IPS-18a (cell line): ENCODE measurements at regions not wholly inside any gene's neighbourhood (a gene's known extent, or its start where the extent isn't known, plus 50 kb on each side); places are given as distances from the start of the nearest gene placed in this dataset.

Experiments used
- H3K27ac ChIP-seq: one replicate; pipeline ENCODE4 v1.5.1; 2013; ENCODE audit warnings: low read length
- H3K27me3 ChIP-seq: one replicate; pipeline ENCODE4 v1.6.1; 2013; ENCODE audit warnings: mild to moderate bottlenecking, low read length; ENCODE audit not compliant: control insufficient read depth, insufficient read depth
- H3K36me3 ChIP-seq: one replicate; pipeline ENCODE4 v1.6.1; 2013; ENCODE audit warnings: low read depth, low read length; ENCODE audit not compliant: control insufficient read depth
- H3K4me1 ChIP-seq: one replicate; pipeline ENCODE4 v1.6.1; 2013; ENCODE audit warnings: low read depth, low read length; ENCODE audit not compliant: control insufficient read depth
- H3K4me3 ChIP-seq: one replicate; pipeline ENCODE4 v1.5.1; 2013; ENCODE audit warnings: low read length
- H3K9ac ChIP-seq: one replicate; pipeline ENCODE4 v1.6.1; 2013; ENCODE audit warnings: mild to moderate bottlenecking, low read length, moderate library complexity
- H3K9me3 ChIP-seq: one replicate; pipeline ENCODE4 v1.6.1; 2013; ENCODE audit warnings: low read depth, low read length; ENCODE audit not compliant: control insufficient read depth

DNA sequence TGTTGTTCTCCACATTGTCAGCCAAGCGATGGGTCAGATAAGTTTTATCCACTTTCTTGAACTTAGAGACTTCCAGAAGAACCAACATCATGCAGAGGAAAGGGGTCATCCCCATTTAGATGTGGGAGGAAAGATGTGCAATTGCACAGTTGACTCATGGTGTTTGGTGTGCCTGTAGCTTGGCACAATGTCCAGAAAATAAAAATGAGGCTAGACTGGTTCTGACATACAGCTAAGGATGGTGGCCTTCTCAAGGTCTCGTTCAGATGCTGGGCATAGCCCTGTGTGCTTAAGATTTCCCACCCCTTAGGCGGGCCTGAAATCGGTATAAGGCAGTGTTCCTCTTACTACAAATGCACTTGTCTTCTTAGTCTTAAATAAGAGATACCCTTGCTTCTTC, 101.1 kb downstream of the PCDH7 start:
- no peak overlapping the region for H3K4me3 ChIP-seq
- no peak overlapping the region for H3K9ac ChIP-seq
- H3K4me1 ChIP-seq, result peaks cover 17% of the 10 kb centered on the region
- no peak overlapping the region for H3K27ac ChIP-seq
- no peaks in the 10 kb centered on the region for H3K27me3 ChIP-seq
- H3K36me3 ChIP-seq, result no peaks in the 10 kb centered on the region
- no peaks in the 10 kb centered on the region for H3K9me3 ChIP-seq

DNA sequence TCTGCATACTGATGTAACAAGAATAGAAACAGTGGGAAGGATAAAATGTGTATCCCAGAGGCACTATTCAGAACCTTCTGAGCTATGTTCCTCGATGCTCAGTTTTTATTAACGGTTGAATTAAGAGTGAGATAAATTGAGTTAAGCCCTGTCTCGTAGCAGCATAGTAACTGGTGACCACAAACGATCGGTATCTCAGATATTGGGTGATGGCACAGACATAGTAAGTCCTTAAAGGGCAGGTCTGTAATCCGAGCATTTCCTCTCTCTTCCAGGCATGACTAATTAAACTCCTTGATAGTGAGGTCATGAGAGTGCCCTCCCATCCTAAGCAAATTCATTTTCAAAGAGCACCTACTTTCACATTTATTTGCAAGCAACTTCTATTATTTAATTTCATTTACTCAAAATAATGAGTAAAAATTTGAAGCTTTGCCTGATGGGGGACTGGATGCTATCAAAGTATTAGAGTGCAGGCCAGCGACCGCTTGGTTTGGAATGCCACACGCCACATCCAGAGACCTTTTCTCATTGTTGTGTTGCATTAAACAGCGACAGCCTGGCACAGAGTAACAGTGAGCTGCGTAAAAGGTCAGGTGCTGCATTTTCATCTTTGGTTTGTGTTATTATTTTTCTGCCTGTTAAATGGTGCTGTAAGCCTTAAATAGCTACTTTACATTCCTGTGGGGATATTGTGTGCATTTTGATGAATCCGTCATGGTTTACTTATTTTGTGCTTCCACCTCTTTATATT, 101.9 kb downstream of the PCDH7 start:
- Histone ChIP-seq H3K4me1 (peaks cover 17% of the 10 kb centered on the region), H3K9me3 (no peaks in the 10 kb centered on the region), H3K27ac (no peak overlapping the region), H3K4me3 (no peak overlapping the region), H3K27me3 (no peaks in the 10 kb centered on the region), H3K9ac (no peak overlapping the region), H3K36me3 (no peaks in the 10 kb centered on the region)

DNA sequence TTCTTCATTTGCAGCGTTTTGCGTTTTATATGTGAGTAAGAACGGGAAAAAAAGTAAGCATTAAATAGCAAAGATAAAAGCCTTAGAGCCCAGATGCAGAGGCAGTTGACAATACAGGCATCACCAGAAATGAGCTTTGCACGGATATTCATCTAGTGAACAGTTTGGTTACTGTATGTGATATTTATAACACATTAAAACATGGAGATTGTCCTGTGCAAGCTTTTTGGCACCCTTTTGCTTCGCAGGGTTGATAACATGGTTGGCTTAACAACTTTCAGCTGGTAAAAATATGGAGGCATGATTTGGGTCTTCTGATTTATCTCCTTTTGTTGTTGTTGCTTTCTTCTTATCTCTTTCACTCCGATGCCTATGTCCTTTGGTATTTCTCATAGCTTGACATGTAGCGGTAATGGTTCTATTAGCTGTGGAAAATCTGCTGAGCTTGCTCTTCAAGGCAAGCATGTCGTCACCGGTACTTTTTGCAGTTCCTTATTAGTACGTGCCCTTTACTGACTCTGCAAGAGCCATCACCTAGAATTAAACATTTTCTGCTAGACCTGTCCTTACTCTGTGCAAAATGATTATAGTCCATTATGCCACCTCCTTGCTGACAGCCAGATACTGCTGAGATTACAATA, 102.9 kb downstream of the PCDH7 start:
- no peak overlapping the region for H3K27ac ChIP-seq
- no peaks in the 10 kb centered on the region for H3K9me3 ChIP-seq
- H3K9ac ChIP-seq, result no peak overlapping the region
- H3K36me3 ChIP-seq, result no peaks in the 10 kb centered on the region
- H3K4me3 ChIP-seq, result no peak overlapping the region
- peaks cover 17% of the 10 kb centered on the region for H3K4me1 ChIP-seq
- H3K27me3 ChIP-seq, result no peaks in the 10 kb centered on the region

DNA sequence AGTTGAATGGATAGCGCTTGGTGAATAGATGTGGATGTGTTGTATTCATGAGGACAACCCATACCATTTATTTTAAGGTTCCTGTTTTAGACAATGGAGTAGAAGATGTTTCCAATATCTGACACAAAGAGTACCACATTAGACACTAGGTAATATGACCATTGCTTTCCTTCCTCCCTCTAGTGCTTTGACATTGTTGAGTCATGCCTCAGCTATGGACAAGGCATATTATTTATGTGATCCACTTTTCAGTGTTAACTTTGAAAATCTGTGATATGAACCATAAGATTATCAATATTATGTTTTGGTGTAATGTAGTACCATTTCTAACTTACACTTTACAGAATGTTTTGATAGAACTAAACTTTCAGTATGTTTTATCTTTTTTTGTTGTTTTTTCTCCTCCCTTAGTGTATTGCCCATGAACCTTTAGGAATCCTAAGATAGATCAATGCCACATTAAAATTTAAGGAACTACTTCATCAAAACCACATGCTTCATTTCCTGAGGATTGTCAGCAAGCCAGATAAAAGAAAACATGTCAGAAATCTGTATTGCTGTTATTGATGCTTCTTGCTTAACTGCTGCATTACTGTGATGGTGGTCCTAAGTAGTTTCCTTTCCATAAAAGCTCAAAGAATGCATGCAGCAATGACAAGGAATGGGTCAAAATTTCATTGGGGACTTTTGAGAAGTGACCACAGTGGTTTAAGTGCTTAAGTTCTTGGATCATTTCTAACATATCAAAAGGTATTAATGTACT, 105.0 kb downstream of the PCDH7 start:
- H3K27me3 ChIP-seq, result no peaks in the 10 kb centered on the region

DNA sequence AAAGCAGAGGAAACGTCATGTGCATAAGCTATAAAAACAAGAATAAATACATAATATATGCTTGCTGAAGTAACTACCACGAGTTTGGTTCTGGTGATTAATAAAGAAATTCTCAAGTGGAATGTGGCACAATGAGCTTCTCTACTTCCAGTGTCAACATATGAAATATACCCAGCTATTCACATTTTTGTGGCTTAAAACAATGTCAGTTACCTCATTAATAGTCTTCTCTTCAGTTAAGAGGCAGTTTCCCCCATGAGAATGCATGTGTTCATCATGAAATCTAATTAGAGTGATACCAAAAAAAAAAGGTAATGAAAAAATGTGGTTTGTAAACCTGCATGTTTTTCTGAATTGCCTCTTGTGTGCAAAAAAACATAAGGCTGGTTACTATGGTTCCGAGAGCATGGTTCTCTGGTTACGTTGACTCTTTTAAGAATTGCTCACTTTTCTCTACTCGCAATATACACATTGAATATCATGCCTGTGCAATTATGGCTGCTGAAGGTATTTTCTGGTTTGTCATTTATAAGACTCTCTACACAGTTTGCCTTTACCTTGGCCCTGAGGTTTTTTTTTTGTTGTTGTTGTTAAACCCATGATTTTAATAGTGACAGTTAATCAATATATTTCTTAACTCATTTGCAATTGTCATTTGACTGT, 108.2 kb downstream of the PCDH7 start:
- Histone ChIP-seq H3K9me3 (no peaks in the 10 kb centered on the region), H3K9ac (no peak overlapping the region), H3K36me3 (no peaks in the 10 kb centered on the region), H3K27me3 (no peaks in the 10 kb centered on the region), H3K4me1 (no peaks in the 10 kb centered on the region), H3K4me3 (no peak overlapping the region), H3K27ac (no peak overlapping the region)

More for the DNA sequence above, 105.0 kb downstream of the PCDH7 start:
- Histone ChIP-seq H3K27ac (no peak overlapping the region), H3K9me3 (no peaks in the 10 kb centered on the region), H3K4me3 (no peak overlapping the region), H3K36me3 (no peaks in the 10 kb centered on the region), H3K4me1 (peaks cover 7% of the 10 kb centered on the region), H3K9ac (no peak overlapping the region)

DNA sequence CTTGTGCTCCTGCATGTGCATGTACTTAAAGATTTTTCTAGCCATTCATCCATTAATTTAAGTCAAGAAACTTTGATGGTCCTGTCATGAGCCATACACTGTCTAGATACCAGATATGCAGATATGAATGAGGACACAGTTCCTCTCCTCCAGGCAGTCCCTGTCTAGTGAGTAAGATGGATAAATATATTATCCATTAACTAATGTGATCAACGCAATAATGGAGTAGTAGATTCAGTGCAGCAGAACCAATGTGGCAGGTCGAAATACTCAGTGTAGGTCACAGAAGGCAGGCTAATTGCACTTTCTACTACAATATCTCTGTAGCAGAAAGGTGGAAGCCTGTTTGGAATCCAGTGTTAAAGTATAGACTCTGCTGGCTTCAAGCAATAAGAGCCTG, 112.5 kb downstream of the PCDH7 start:
- Histone ChIP-seq H3K27ac (no peak overlapping the region), H3K9ac (no peak overlapping the region), H3K4me1 (peaks cover 12% of the 10 kb centered on the region), H3K4me3 (no peak overlapping the region), H3K27me3 (no peaks in the 10 kb centered on the region), H3K9me3 (no peaks in the 10 kb centered on the region), H3K36me3 (no peaks in the 10 kb centered on the region)

DNA sequence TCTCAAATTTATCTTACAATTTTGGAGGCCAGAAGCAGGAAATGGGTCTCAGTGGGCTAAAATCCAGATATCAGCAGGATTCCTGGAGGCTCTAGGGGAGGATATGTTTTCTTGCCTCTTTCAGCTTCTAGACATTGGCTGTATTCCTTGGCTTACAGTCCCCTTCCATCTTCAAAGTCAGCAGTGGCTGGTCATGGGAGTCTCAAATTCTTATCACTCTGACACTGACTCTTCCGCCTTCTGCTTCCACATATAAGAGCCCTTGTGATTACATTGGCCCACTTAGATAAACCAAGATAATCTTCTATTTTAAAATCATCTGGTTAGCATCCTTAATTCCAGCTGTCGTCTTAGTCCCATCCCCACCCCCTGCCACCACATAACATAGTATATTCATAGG, 113.0 kb downstream of the PCDH7 start:
- no peak overlapping the region for H3K4me3 ChIP-seq
- no peak overlapping the region for H3K27ac ChIP-seq
- peaks cover 12% of the 10 kb centered on the region for H3K4me1 ChIP-seq
- H3K27me3 ChIP-seq, result no peaks in the 10 kb centered on the region
- H3K9ac ChIP-seq, result no peak overlapping the region
- no peaks in the 10 kb centered on the region for H3K9me3 ChIP-seq
- H3K36me3 ChIP-seq, result no peaks in the 10 kb centered on the region

DNA sequence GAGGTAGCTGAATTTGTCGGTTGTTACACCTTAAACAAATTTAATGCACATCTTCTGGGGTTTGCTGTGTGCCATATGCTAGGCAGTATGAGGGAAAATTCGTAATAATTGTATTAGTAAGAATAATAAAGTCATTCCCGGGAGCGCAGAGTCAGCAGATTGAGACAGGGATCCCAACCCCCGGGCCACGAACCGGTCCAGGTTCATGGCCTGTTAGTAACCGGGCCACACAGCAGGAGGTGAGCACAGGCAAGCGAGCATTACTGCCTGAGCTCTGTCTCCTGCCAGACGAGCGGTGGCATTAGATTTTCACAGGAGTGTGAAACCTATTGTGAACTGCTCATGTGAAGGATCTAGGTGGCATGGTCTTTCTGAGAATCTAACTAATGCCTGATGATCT, 114.9 kb downstream of the PCDH7 start:
- Histone ChIP-seq H3K27me3 (no peaks in the 10 kb centered on the region), H3K27ac (no peak overlapping the region), H3K9ac (no peak overlapping the region), H3K9me3 (no peaks in the 10 kb centered on the region), H3K4me3 (no peak overlapping the region), H3K4me1 (peaks cover 15% of the 10 kb centered on the region), H3K36me3 (no peaks in the 10 kb centered on the region)

DNA sequence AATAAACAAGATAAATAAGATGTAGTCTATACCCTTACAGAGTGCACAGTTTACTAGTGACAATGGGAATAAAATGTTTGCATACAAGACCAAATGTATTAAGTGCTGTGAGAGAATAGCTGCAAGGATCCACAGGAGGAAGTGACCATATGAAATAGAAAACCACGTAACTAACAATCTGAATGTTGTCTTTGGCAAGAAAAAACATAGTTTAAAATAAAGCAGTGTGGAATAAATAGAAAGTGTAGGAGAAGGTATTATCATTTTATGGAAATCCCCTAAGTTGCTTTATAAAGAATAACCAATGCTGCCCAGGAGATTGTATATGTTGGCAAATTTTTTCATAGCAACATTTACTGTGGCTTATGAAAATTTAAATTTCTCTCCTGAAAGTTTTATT, 116.1 kb downstream of the PCDH7 start:
- Histone ChIP-seq H3K9ac (no peak overlapping the region), H3K9me3 (no peaks in the 10 kb centered on the region), H3K4me3 (no peak overlapping the region), H3K27ac (no peak overlapping the region), H3K27me3 (no peaks in the 10 kb centered on the region), H3K4me1 (peaks cover 21% of the 10 kb centered on the region), H3K36me3 (no peaks in the 10 kb centered on the region)

DNA sequence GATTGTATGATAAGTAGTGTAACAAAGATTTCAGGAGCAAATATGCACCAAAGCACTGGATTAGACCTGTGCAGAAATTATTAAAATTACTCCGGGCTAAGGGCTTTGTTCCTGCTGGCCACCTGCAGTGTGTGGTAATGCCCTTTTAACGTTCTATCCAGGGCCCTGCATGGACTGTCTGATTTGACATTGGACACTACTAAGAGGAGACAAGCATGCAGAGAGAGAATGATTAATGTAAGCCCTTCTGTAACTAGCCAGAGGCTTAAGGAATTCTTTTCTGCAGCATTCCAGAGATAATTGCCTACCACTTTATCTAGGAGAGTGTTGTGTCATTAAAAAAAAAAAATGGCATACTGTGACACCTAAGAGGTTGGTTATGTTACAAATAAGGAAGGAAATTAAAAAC, 117.0 kb downstream of the PCDH7 start:
- Histone ChIP-seq H3K36me3 (no peaks in the 10 kb centered on the region), H3K9ac (no peak overlapping the region), H3K27ac (no peak overlapping the region), H3K4me1 (peaks cover 21% of the 10 kb centered on the region), H3K9me3 (no peaks in the 10 kb centered on the region), H3K27me3 (no peaks in the 10 kb centered on the region), H3K4me3 (no peak overlapping the region)

DNA sequence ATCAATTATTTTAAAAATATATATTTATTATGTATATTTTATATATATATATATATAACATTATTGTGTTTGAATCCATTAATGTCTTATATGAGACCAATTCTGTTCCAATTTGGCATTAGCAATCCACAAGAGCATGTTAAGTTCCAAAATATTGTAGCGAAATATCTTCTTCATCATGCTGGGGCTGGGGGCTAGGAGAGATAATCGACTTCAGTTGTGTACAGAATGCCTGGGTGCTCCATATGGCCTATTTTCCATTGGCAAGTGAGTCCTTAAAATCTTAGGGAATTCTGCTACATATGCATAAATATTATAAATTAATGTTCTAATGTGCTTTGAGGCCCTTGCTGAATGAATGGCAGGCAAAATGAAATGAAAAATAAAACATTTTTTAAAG, 117.7 kb downstream of the PCDH7 start:
- Histone ChIP-seq H3K27ac (no peak overlapping the region), H3K4me1 (peaks cover 21% of the 10 kb centered on the region), H3K4me3 (no peak overlapping the region), H3K36me3 (no peaks in the 10 kb centered on the region), H3K27me3 (no peaks in the 10 kb centered on the region), H3K9ac (no peak overlapping the region), H3K9me3 (no peaks in the 10 kb centered on the region)
